ENCODE measurements at regions not wholly inside any gene's neighbourhood (a gene's known extent, or its start where the extent isn't known, plus 50 kb on each side); places are given as distances from the start of the nearest gene placed in this dataset.

DNA sequence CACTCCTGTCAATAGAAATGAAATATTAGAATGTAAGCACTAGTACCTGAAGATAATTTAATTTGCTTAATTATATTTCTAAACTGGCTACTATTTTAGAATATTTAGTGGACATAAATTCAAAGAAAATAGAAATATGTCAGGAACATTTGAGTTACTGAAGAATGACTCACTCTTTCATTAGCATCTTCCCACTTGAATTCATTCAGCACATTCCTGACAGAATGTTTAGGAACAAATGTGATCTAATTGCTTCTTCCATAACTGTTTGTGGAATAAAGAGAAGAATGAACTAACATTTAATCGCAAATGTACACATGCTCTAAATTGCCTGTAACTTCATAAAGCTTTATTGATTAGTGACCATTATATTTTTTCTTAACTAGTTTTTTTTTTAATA is 306.2 kb upstream of the ADAMTSL1 start:
- 94% methylated on average over 1 of the region's 1 CpG for WGBS (ENCODE audit: insufficient coverage, insufficient replicate concordance, low lambda C conversion rate, missing lambda C conversion rate)
- Histone ChIP-seq H3K9ac (ENCODE audit: control insufficient read depth, insufficient read depth, low read length) (no peak overlapping the region), H3K4me1 (ENCODE audit: control insufficient read depth, insufficient read depth, low read length) (no peaks in the 10 kb centered on the region), H3K79me2 (ENCODE audit: control insufficient read depth, insufficient read depth, low read length) (no peaks in the 10 kb centered on the region), H3K9me3 (replicated peaks; ENCODE audit: control insufficient read depth, insufficient read depth, low read length) (no peaks in the 10 kb centered on the region), H3K4me2 (ENCODE audit: control insufficient read depth, insufficient read depth) (no peak overlapping the region), H2AFZ (ENCODE audit: control insufficient read depth, low read depth, low read length) (no peak overlapping the region), H3K36me3 (ENCODE audit: control insufficient read depth in 2 of 2, insufficient read depth in 2 of 2, low read length in 1 of 2) (no peaks in the 10 kb centered on the region), H3K27me3 (replicated peaks in 1 of 2; ENCODE audit: control insufficient read depth in 2 of 2, insufficient read depth in 2 of 2, low read length in 1 of 2) (no peaks in the 10 kb centered on the region), H3K27ac (ENCODE audit: control insufficient read depth, insufficient read depth) (no peak overlapping the region), H4K20me1 (ENCODE audit: control insufficient read depth, insufficient read depth) (no peaks in the 10 kb centered on the region), H3K4me3 (no peak overlapping the region)
- ChIA-PET CTCF (no interaction called here), RAD21 (ENCODE audit: unreplicated experiment) (no interaction called here), POLR2A (no interaction called here), SMC1A (ENCODE audit: uncharacterized antibody, unreplicated experiment) (no interaction called here)
- intact Hi-C loops (cut with micrococcal nuclease; ENCODE audit: unreplicated experiment), result no loop called here
- ATAC-seq (no peak), DNase-seq (ENCODE audit: low read depth, low spot score) (no peak), FAIRE-seq (no peak)
- in situ Hi-C loops (cut with MboI), result no loop called here
- BruUV-seq (replicated peaks), result no TSS peak
- no peak for TF ChIP-seq JUND (IDR thresholded peaks at IDR 0.05; ENCODE audit: low read depth, low read length)
- TF ChIP-seq CHD1 (IDR thresholded peaks at IDR 0.05; ENCODE audit: low read depth, low read length), result no peak
- no peak for TF ChIP-seq RCOR1 (conservative IDR thresholded peaks at IDR 0.05; ENCODE audit: low read depth, low read length)
- TF ChIP-seq LARP7 (IDR thresholded peaks at IDR 0.05), result no peak
- TF ChIP-seq RELA (IDR thresholded peaks at IDR 0.05; ENCODE audit: borderline replicate concordance, partially characterized antibody), result no peak
- TF ChIP-seq ZBED1 (IDR thresholded peaks at IDR 0.05; ENCODE audit: borderline replicate concordance), result no peak

DNA sequence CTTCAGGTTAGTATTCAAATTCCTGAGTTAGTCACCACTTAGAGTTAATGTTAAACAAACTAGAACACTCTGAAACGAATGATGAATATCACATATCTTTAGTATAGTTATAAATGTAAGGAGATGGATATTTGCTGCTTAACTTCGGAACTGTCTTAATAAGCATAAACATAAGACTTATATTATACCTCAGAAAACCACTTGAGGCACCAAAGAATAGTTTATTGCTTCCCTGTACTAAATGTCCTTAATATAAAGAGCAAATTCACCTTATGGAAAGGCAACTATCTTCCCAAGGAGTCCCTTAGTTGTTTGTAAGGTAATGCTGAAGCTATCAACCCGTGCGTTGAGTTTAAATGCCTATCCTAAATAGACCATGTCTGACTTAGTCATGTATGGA is 300.0 kb upstream of the ADAMTSL1 start:
- RAD21 ChIA-PET (ENCODE audit: unreplicated experiment), result no interaction called here
- no peak for FAIRE-seq
- Histone ChIP-seq H2AFZ (ENCODE audit: control insufficient read depth, low read depth, low read length) (no peak overlapping the region), H3K4me1 (ENCODE audit: control insufficient read depth, insufficient read depth, low read length) (no peaks in the 10 kb centered on the region), H3K9ac (ENCODE audit: control insufficient read depth, insufficient read depth, low read length) (no peak overlapping the region), H3K79me2 (ENCODE audit: control insufficient read depth, insufficient read depth, low read length) (no peaks in the 10 kb centered on the region), H3K27me3 (replicated peaks in 1 of 2; ENCODE audit: control insufficient read depth in 2 of 2, insufficient read depth in 2 of 2, low read length in 1 of 2) (no peaks in the 10 kb centered on the region), H3K4me3 (no peak overlapping the region), H3K4me2 (ENCODE audit: control insufficient read depth, insufficient read depth) (no peak overlapping the region), H3K27ac (ENCODE audit: control insufficient read depth, insufficient read depth) (no peak overlapping the region), H3K36me3 (ENCODE audit: control insufficient read depth in 2 of 2, insufficient read depth in 2 of 2, low read length in 1 of 2) (no peaks in the 10 kb centered on the region), H3K9me3 (replicated peaks; ENCODE audit: control insufficient read depth, insufficient read depth, low read length) (no peaks in the 10 kb centered on the region), H4K20me1 (ENCODE audit: control insufficient read depth, insufficient read depth) (no peaks in the 10 kb centered on the region)
- WGBS (ENCODE audit: insufficient coverage, insufficient replicate concordance, low lambda C conversion rate, missing lambda C conversion rate), result 21% methylated on average over 4 of the region's 4 CpGs
- CTCF ChIA-PET, result no interaction called here
- POLR2A ChIA-PET, result no interaction called here
- BruUV-seq (replicated peaks), result no TSS peak
- TF ChIP-seq, protein P1, sequence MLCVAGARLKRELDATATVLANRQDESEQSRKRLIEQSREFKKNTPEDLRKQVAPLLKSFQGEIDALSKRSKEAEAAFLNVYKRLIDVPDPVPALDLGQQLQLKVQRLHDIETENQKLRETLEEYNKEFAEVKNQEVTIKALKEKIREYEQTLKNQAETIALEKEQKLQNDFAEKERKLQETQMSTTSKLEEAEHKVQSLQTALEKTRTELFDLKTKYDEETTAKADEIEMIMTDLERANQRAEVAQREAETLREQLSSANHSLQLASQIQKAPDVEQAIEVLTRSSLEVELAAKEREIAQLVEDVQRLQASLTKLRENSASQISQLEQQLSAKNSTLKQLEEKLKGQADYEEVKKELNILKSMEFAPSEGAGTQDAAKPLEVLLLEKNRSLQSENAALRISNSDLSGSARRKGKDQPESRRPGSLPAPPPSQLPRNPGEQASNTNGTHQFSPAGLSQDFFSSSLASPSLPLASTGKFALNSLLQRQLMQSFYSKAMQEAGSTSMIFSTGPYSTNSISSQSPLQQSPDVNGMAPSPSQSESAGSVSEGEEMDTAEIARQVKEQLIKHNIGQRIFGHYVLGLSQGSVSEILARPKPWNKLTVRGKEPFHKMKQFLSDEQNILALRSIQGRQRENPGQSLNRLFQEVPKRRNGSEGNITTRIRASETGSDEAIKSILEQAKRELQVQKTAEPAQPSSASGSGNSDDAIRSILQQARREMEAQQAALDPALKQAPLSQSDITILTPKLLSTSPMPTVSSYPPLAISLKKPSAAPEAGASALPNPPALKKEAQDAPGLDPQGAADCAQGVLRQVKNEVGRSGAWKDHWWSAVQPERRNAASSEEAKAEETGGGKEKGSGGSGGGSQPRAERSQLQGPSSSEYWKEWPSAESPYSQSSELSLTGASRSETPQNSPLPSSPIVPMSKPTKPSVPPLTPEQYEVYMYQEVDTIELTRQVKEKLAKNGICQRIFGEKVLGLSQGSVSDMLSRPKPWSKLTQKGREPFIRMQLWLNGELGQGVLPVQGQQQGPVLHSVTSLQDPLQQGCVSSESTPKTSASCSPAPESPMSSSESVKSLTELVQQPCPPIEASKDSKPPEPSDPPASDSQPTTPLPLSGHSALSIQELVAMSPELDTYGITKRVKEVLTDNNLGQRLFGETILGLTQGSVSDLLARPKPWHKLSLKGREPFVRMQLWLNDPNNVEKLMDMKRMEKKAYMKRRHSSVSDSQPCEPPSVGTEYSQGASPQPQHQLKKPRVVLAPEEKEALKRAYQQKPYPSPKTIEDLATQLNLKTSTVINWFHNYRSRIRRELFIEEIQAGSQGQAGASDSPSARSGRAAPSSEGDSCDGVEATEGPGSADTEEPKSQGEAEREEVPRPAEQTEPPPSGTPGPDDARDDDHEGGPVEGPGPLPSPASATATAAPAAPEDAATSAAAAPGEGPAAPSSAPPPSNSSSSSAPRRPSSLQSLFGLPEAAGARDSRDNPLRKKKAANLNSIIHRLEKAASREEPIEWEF (IDR thresholded peaks at IDR 0.05; ENCODE audit: insufficient replicate concordance, low read depth, low read length), result no peak
- TF ChIP-seq, protein P2, sequence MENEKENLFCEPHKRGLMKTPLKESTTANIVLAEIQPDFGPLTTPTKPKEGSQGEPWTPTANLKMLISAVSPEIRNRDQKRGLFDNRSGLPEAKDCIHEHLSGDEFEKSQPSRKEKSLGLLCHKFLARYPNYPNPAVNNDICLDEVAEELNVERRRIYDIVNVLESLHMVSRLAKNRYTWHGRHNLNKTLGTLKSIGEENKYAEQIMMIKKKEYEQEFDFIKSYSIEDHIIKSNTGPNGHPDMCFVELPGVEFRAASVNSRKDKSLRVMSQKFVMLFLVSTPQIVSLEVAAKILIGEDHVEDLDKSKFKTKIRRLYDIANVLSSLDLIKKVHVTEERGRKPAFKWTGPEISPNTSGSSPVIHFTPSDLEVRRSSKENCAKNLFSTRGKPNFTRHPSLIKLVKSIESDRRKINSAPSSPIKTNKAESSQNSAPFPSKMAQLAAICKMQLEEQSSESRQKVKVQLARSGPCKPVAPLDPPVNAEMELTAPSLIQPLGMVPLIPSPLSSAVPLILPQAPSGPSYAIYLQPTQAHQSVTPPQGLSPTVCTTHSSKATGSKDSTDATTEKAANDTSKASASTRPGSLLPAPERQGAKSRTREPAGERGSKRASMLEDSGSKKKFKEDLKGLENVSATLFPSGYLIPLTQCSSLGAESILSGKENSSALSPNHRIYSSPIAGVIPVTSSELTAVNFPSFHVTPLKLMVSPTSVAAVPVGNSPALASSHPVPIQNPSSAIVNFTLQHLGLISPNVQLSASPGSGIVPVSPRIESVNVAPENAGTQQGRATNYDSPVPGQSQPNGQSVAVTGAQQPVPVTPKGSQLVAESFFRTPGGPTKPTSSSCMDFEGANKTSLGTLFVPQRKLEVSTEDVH (IDR thresholded peaks at IDR 0.05; ENCODE audit: low read depth, partially characterized antibody), result no peak
- in situ Hi-C loops (cut with MboI), result no loop called here
- DNase-seq (ENCODE audit: low read depth, low spot score), result no peak
- SMC1A ChIA-PET (ENCODE audit: uncharacterized antibody, unreplicated experiment), result no interaction called here
- ATAC-seq, result no peak
- intact Hi-C loops (cut with micrococcal nuclease; ENCODE audit: unreplicated experiment), result no loop called here
